Thoracic aorta (tissue), 2 donors: ENCODE measurements at regions not wholly inside any gene's neighbourhood (a gene's known extent, or its start where the extent isn't known, plus 50 kb on each side); places are given as distances from the start of the nearest gene placed in this dataset.

ENCODE experiments used
- ATAC-seq: fragments of 150-250 bp; one replicate; pipeline ENCODE4 v1.8.0; 2017; ENCODE audit warnings: low read depth; ENCODE audit not compliant: insufficient number of reproducible peaks, low FRiP score
- DNase-seq: peaks from one replicate; pipeline ENCODE4 v3.0.0-alpha.2; 2020; ENCODE audit warnings: low spot score
- H3K27ac ChIP-seq, 2 donors: fragments of 200-600 bp; sonication (generic); 1 replicate in 1 of 2; 2 replicates in 1 of 2; pipeline ENCODE4 v1.5.1; 2016; ENCODE audit warnings: mild to moderate bottlenecking in 2 of 2, moderate library complexity in 2 of 2
- H3K27me3 ChIP-seq: fragments of 200-600 bp; sonication (generic); replicated peaks from 2 replicates; pipeline ENCODE4 v1.6.0; 2016; ENCODE audit warnings: mild to moderate bottlenecking; ENCODE audit not compliant: insufficient read depth
- H3K36me3 ChIP-seq: fragments of 200-600 bp; sonication (generic); one replicate; pipeline ENCODE4 v1.5.1; 2016
- H3K4me1 ChIP-seq, 2 donors: fragments of 200-600 bp; sonication (generic); 1 replicate in 1 of 2; 2 replicates in 1 of 2; pipeline versions ENCODE4 v1.5.1 to v1.6.0; 2016; ENCODE audit warnings: low read depth in 2 of 2, mild to moderate bottlenecking in 1 of 2; ENCODE audit not compliant: control insufficient read depth in 1 of 2
- H3K4me3 ChIP-seq: fragments of 200-600 bp; sonication (generic); 2 replicates; pipeline ENCODE4 v1.5.1; 2016; ENCODE audit warnings: mild to moderate bottlenecking
- H3K9me3 ChIP-seq: fragments of 200-600 bp; sonication (generic); 2 replicates; pipeline ENCODE4 v1.5.1; 2016
- TF ChIP-seq, protein P1 (sequence below): fragments of 200-600 bp; sonication (generic); IDR thresholded peaks from one replicate; pipeline ENCODE4 v1.5.1; 2019; ENCODE audit warnings: antibody characterized with exemption

DNA sequence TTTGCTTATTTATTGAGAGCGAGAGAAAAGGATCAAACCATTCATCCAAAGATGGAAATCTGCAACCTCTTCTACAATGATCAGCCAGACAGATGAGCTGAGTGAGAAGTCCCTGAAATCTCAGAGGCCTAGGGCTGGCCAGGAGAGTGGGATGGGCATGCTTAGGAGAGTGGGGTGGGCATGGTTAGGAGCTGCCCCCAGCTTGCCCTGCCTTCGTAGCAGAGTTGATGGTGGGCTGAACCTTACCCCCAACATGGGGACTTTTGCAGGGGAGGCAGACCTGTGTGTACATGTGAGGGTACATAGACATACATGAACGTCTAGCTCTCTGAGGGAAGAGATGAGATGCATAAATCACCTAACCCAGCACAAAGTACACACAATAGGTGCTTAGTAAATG lies 95.7 kb upstream of the ESRRB start:
- H3K27ac ChIP-seq = no peak overlapping the region
- no peak for DNase-seq
- TF ChIP-seq, protein P1, sequence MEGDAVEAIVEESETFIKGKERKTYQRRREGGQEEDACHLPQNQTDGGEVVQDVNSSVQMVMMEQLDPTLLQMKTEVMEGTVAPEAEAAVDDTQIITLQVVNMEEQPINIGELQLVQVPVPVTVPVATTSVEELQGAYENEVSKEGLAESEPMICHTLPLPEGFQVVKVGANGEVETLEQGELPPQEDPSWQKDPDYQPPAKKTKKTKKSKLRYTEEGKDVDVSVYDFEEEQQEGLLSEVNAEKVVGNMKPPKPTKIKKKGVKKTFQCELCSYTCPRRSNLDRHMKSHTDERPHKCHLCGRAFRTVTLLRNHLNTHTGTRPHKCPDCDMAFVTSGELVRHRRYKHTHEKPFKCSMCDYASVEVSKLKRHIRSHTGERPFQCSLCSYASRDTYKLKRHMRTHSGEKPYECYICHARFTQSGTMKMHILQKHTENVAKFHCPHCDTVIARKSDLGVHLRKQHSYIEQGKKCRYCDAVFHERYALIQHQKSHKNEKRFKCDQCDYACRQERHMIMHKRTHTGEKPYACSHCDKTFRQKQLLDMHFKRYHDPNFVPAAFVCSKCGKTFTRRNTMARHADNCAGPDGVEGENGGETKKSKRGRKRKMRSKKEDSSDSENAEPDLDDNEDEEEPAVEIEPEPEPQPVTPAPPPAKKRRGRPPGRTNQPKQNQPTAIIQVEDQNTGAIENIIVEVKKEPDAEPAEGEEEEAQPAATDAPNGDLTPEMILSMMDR = no peak
- no peaks in the 10 kb centered on the region for H3K9me3 ChIP-seq
- no peak overlapping the region for H3K4me3 ChIP-seq
- no peaks in the 10 kb centered on the region for H3K4me1 ChIP-seq
- ATAC-seq = no peak
- no peaks in the 10 kb centered on the region for H3K36me3 ChIP-seq
- no peaks in the 10 kb centered on the region for H3K27me3 ChIP-seq

DNA sequence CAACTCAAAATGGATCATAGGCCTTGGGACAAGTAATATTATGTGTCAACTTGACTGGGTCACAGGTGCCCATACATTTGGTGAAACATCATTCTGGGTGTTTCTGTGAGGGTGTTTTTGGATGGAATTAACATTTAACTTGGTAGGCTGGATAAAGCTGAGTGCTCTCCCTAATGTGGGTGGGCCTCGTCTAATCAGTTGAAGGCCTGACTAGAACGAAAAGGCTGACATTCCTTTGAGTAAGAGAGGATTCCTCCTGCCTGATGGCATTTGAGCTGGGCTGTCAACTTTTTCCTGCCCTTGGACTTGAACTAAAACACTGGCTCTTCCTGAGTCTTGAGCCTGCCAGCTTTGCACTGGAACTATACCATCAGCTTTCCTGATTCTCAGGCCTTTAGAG lies 93.4 kb upstream of the ESRRB start:
- no peaks in the 10 kb centered on the region for H3K9me3 ChIP-seq

DNA sequence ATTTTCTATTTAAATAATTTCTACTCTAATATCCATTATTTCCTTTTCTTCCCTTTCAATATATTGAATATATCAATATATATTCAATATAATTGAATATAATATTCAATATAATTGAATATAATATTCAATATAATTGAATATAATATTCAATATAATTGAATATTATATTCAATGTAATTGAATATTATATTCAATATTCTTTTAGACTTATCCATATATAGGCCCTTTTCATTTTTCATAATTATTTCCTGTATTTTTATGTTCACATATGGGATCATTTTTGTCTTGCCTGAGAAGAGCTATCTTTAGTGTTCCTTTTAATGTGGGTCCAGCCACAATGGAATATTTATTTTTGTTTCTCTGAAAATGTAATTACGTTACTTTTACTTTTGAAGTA lies 88.9 kb upstream of the ESRRB start:
- TF ChIP-seq, protein P1 = no peak
- Histone ChIP-seq H3K9me3 (no peaks in the 10 kb centered on the region), H3K36me3 (no peaks in the 10 kb centered on the region), H3K4me3 (no peak overlapping the region), H3K27ac (no peak overlapping the region), H3K27me3 (no peaks in the 10 kb centered on the region), H3K4me1 (no peaks in the 10 kb centered on the region)
- DNase-seq (no peak), ATAC-seq (no peak)

More for the DNA sequence above, 93.4 kb upstream of the ESRRB start:
- DNase-seq (no peak), ATAC-seq (no peak)
- no peaks in the 10 kb centered on the region for H3K4me1 ChIP-seq
- H3K36me3 ChIP-seq = no peaks in the 10 kb centered on the region
- H3K27ac ChIP-seq = no peak overlapping the region
- no peaks in the 10 kb centered on the region for H3K27me3 ChIP-seq
- TF ChIP-seq, protein P1 = no peak
- H3K4me3 ChIP-seq = no peak overlapping the region

DNA sequence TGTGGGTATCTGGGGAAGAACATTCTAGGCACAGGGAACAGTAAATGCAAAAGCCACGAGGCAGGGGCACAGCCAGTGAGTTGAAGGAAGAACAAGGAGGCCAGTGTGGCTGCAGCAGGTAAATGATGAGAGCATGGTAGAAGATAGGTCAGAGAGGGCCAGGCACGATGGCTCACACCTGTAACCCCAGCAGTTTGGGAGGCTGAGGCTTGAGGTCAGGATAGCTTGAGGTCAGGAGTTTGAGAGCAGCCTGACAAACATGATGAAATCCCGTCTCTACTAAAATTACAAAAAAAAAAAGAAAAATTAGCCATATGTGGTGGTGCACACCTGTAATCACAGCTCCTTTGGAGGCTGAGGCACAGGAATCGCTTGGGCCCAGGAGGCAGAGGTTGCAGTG lies 86.7 kb upstream of the ESRRB start:
- TF ChIP-seq, protein P1 = no peak
- ATAC-seq (no peak), DNase-seq (no peak)
- Histone ChIP-seq H3K27ac (no peak overlapping the region), H3K36me3 (no peaks in the 10 kb centered on the region), H3K4me1 (no peaks in the 10 kb centered on the region), H3K27me3 (no peaks in the 10 kb centered on the region), H3K9me3 (no peaks in the 10 kb centered on the region), H3K4me3 (no peak overlapping the region)

DNA sequence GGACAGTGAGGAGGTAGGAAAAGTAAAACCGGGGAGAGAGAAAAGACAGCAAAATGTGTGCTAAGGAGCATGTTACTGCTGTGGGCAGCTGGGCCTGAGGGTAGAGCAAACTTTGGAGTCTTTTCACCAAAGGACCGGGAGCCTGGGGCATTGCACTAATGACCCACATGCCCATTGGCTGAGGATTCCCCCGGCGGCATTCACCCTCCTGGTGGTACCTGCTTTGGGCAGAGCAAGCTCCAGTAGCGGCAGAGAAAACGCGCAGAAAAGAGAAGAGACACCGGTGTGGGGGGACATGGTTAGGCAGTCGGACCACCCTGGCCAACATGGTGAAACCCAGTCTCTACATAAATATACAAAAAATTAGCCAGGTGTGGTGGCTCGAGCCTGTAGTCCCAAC lies 83.4 kb upstream of the ESRRB start:
- Histone ChIP-seq H3K27me3 (no peaks in the 10 kb centered on the region), H3K27ac (no peak overlapping the region), H3K4me1 (no peaks in the 10 kb centered on the region), H3K4me3 (no peak overlapping the region), H3K36me3 (no peaks in the 10 kb centered on the region), H3K9me3 (no peaks in the 10 kb centered on the region)
- ATAC-seq = no peak
- no peak for DNase-seq
- TF ChIP-seq, protein P1 = no peak
